ENCODE measurements at regions not wholly inside any gene's neighbourhood (a gene's known extent, or its start where the extent isn't known, plus 50 kb on each side); places are given as distances from the start of the nearest gene placed in this dataset.

- TF ChIP-seq CTCF (IDR thresholded peaks at IDR 0.05) = no peak
- TF ChIP-seq POLR2A (IDR thresholded peaks at IDR 0.05) = no peak
- TF ChIP-seq EP300 (IDR thresholded peaks at IDR 0.05) = no peak
Measured at GRCh38 chr4:160127211-160127610, 1024.3 kb downstream of the RAPGEF2 start.

Measured in ovary (tissue), 3 donors.